ENCODE measurements at regions not wholly inside any gene's neighbourhood (a gene's known extent, or its start where the extent isn't known, plus 50 kb on each side); places are given as distances from the start of the nearest gene placed in this dataset.

- no peak for DNase-seq (ENCODE audit: low spot score)
- Histone ChIP-seq H3K4me3 (no peak overlapping the region), H3K9me3 (ENCODE audit: low read depth) (no peaks in the 10 kb centered on the region), H3K4me2 (no peak overlapping the region), H3K36me3 (replicated peaks; ENCODE audit: insufficient read depth, low read depth) (no peaks in the 10 kb centered on the region), H3K27me3 (peaks cover 13% of the 10 kb centered on the region), H3K9me2 (replicated peaks; ENCODE audit: insufficient read depth) (no peaks in the 10 kb centered on the region), H2AFZ (no peak overlapping the region), H4K20me1 (ENCODE audit: insufficient read depth, poor library complexity, severe bottlenecking) (no peaks in the 10 kb centered on the region), H3K27ac (no peak overlapping the region), H3K4me1 (ENCODE audit: insufficient read depth) (no peaks in the 10 kb centered on the region), H3K79me2 (no peaks in the 10 kb centered on the region)
- TF ChIP-seq CTCF (IDR thresholded peaks at IDR 0.05; ENCODE audit: poor library complexity) (no peak), EZH2phosphoT487 (IDR thresholded peaks at IDR 0.05; ENCODE audit: low read depth, severe bottlenecking, unreplicated experiment) (no peak), EZH2 (IDR thresholded peaks at IDR 0.05; ENCODE audit: borderline replicate concordance) (no peak)
- 94% methylated on average over 3 of the region's 3 CpGs for WGBS (ENCODE audit: low lambda C conversion rate, missing lambda C conversion rate)
These were observed 290.0 kb downstream of the OMA1 start for GRCh38 chr1:58256546-58256945.

DNA sequence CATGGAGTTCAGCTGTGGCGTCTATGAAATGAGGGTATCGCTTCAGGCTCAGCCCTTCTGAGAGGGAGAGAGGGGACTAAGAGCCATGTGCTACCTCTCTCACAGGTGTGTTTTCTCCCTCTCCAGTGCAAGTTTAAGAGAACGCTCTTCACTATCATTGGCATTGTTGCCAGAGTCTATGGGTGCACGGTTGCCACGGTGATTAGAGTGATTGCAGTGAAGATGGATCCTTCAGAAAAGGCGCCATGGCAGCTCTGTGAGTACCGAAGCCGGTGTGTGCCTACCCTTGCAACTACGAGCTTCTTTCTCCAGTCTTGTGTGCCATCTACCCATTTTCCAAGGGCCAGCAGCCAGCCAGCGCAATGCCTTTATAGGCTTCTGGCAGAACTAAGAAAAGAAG lies 290.5 kb downstream of the OMA1 start:
- Histone ChIP-seq H3K4me2 (no peak overlapping the region), H3K27me3 (peaks cover 18% of the 10 kb centered on the region), H3K4me1 (ENCODE audit: insufficient read depth) (no peaks in the 10 kb centered on the region), H3K79me2 (no peaks in the 10 kb centered on the region), H2AFZ (no peak overlapping the region), H3K27ac (no peak overlapping the region), H3K9me2 (replicated peaks; ENCODE audit: insufficient read depth) (no peaks in the 10 kb centered on the region), H3K4me3 (no peak overlapping the region), H3K9me3 (ENCODE audit: low read depth) (no peaks in the 10 kb centered on the region), H4K20me1 (ENCODE audit: insufficient read depth, poor library complexity, severe bottlenecking) (no peaks in the 10 kb centered on the region), H3K36me3 (replicated peaks; ENCODE audit: insufficient read depth, low read depth) (no peaks in the 10 kb centered on the region)
- WGBS (ENCODE audit: low lambda C conversion rate, missing lambda C conversion rate), result 93% methylated on average over 10 of the region's 10 CpGs
- TF ChIP-seq CTCF (IDR thresholded peaks at IDR 0.05; ENCODE audit: poor library complexity), result no peak
- no peak for TF ChIP-seq EZH2 (IDR thresholded peaks at IDR 0.05; ENCODE audit: borderline replicate concordance)
- no peak for TF ChIP-seq EZH2phosphoT487 (IDR thresholded peaks at IDR 0.05; ENCODE audit: low read depth, severe bottlenecking, unreplicated experiment)
- no peak for DNase-seq (ENCODE audit: low spot score)

DNA sequence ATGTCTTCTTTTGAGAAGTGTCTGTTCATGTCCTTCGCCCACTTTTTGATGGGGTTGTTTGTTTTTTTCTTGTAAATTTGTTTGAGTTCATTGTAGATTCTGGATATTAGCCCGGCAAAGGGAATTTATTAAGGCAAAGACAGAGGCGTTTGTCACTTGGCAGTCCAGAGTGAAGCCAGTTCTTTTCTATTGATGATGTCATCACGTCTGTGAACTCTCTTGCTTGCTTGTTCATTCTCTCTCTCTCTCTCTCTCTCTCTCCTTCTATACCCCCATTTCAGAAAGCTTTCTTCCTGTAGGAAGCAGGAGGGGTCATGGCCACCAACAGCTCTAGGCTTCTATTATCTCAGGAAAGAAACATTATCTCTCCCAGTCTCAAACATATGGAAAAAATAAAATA lies 291.3 kb downstream of the OMA1 start:
- Histone ChIP-seq H3K79me2 (no peaks in the 10 kb centered on the region), H3K4me3 (no peak overlapping the region), H3K4me2 (no peak overlapping the region), H3K4me1 (ENCODE audit: insufficient read depth) (no peaks in the 10 kb centered on the region), H3K36me3 (replicated peaks; ENCODE audit: insufficient read depth, low read depth) (no peaks in the 10 kb centered on the region), H4K20me1 (ENCODE audit: insufficient read depth, poor library complexity, severe bottlenecking) (no peaks in the 10 kb centered on the region), H3K9me2 (replicated peaks; ENCODE audit: insufficient read depth) (no peaks in the 10 kb centered on the region), H3K27me3 (peaks cover 25% of the 10 kb centered on the region), H3K27ac (no peak overlapping the region), H3K9me3 (ENCODE audit: low read depth) (no peaks in the 10 kb centered on the region), H2AFZ (no peak overlapping the region)
- no peak for DNase-seq (ENCODE audit: low spot score)
- TF ChIP-seq EZH2 (IDR thresholded peaks at IDR 0.05; ENCODE audit: borderline replicate concordance) (no peak), CTCF (IDR thresholded peaks at IDR 0.05; ENCODE audit: poor library complexity) (no peak), EZH2phosphoT487 (IDR thresholded peaks at IDR 0.05; ENCODE audit: low read depth, severe bottlenecking, unreplicated experiment) (no peak)
- 88% methylated on average over 4 of the region's 4 CpGs for WGBS (ENCODE audit: low lambda C conversion rate, missing lambda C conversion rate)
